Neural crest cell (in vitro differentiated cells): ENCODE measurements at regions not wholly inside any gene's neighbourhood (a gene's known extent, or its start where the extent isn't known, plus 50 kb on each side); places are given as distances from the start of the nearest gene placed in this dataset.
"Not testable (repeated sequence)": the region's sequence is repeated elsewhere in the genome, so short reads cannot be mapped to it uniquely, and the experiment has no call there.

Experiments
- DNase-seq: peaks from one replicate; pipeline ENCODE4 v3.0.0; 2021; ENCODE audit warnings: low read depth, mixed read lengths, low spot score
- H3K27ac Mint-ChIP-seq: one replicate; pipeline ENCODE4 v1.8.0; 2021; ENCODE audit warnings: mild to moderate bottlenecking, mixed read lengths; ENCODE audit not compliant: unreplicated experiment
- H3K27me3 Mint-ChIP-seq: 2 replicates; pipeline ENCODE4 v1.8.0; 2021; ENCODE audit warnings: low read depth, mild to moderate bottlenecking, mixed read lengths
- H3K36me3 Mint-ChIP-seq: 2 replicates; pipeline ENCODE4 v1.8.0; 2021; ENCODE audit warnings: low read depth, mild to moderate bottlenecking, mixed read lengths
- H3K4me1 Mint-ChIP-seq: 2 replicates; pipeline ENCODE4 v1.8.0; 2021; ENCODE audit warnings: mixed read lengths
- H3K4me3 Mint-ChIP-seq: one replicate; pipeline ENCODE4 v1.8.0; 2021; ENCODE audit warnings: mild to moderate bottlenecking, mixed read lengths
- H3K9me3 Mint-ChIP-seq: 2 replicates; pipeline ENCODE4 v1.8.0; 2021; ENCODE audit warnings: mixed read lengths
- TF ChIP-seq, protein P1 (sequence below): fragments of 200-600 bp; sonication (generic); conservative IDR thresholded peaks from 2 replicates; pipeline ENCODE4 v1.5.0; 2021; ENCODE audit warnings: antibody characterized with exemption, mild to moderate bottlenecking

DNA sequence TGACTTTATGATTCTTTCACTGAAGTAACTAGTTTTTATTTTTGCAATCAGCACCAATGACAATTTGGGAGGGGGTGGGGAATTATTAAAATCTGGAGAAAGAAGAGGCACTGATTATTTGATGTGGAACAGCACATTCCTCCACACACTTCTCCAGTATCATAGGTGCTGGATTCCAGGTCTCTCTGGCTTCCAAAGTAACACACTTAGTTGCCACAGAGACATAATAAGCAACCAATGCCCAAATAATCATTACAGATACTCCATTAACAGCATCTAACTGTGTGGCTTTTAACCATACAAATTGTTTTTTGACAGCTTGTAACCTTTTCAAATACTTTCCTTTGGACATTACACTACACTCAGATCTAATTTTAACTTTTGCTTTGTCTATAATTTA is 131.0 kb upstream of the CDIN1 start:
- peaks cover 15% of the 10 kb centered on the region for H3K4me1 Mint-ChIP-seq
- no peak overlapping the region for H3K4me3 Mint-ChIP-seq
- no peaks in the 10 kb centered on the region for H3K36me3 Mint-ChIP-seq
- DNase-seq: no peak
- H3K27ac Mint-ChIP-seq: no peak overlapping the region
- peaks cover 5% of the 10 kb centered on the region for H3K9me3 Mint-ChIP-seq
- TF ChIP-seq, protein P1, sequence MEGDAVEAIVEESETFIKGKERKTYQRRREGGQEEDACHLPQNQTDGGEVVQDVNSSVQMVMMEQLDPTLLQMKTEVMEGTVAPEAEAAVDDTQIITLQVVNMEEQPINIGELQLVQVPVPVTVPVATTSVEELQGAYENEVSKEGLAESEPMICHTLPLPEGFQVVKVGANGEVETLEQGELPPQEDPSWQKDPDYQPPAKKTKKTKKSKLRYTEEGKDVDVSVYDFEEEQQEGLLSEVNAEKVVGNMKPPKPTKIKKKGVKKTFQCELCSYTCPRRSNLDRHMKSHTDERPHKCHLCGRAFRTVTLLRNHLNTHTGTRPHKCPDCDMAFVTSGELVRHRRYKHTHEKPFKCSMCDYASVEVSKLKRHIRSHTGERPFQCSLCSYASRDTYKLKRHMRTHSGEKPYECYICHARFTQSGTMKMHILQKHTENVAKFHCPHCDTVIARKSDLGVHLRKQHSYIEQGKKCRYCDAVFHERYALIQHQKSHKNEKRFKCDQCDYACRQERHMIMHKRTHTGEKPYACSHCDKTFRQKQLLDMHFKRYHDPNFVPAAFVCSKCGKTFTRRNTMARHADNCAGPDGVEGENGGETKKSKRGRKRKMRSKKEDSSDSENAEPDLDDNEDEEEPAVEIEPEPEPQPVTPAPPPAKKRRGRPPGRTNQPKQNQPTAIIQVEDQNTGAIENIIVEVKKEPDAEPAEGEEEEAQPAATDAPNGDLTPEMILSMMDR: no peak
- peaks cover 4% of the 10 kb centered on the region for H3K27me3 Mint-ChIP-seq

DNA sequence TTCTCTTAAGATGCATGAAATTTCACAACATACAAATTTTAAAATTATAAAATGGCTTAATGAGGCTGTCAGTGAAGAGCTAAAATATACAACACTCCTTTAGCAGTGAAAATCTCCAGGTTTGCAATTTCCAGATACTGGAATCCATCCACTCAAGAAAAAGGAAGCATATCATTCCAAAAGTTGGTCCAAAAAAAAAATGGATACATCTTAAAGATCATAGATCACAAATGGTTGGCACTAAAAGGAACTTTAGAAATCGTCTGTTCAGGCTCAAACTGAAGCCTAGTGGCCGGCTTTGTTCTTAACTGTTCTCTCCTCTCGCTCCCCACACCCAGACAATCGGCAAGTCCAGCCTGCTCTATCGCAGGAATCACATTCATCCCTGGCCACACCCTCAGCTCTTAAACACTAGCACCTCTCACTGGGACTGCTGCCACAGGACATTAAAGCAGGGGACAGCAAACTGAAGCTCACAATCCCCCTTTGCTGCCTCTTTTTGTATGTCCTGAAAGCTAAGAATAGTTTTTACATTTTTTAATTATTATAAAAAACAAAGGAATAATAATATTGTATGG is 130.3 kb upstream of the CDIN1 start:
- H3K36me3 Mint-ChIP-seq: no peaks in the 10 kb centered on the region
- no peak overlapping the region for H3K4me3 Mint-ChIP-seq
- no peaks in the 10 kb centered on the region for H3K27me3 Mint-ChIP-seq
- peaks cover 7% of the 10 kb centered on the region for H3K9me3 Mint-ChIP-seq
- no peak overlapping the region for H3K27ac Mint-ChIP-seq
- TF ChIP-seq, protein P1: no peak
- peaks cover 15% of the 10 kb centered on the region for H3K4me1 Mint-ChIP-seq
- no peak for DNase-seq

DNA sequence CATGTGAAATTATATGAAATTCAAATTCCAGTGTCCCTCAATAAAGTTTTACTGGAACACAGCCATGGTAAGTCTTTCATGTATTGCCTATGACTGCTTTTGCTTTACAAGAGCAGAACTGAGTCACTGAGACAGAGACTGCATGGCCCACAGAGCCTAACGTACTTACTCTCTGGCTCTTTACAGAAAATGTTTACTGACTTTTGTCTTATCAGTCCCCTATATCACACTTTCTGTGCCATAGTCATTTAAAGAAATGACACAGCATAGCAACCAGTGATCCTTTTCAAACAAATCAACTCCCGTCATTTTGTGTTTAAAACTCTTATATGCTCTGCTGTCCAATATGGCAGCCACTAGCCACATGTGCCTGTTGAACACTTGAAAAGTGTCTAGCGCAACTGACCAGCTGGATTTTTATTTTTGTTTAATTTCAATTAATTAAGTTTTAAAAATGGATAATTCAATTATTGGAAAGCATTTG is 129.7 kb upstream of the CDIN1 start:
- peaks cover 7% of the 10 kb centered on the region for H3K9me3 Mint-ChIP-seq

DNA sequence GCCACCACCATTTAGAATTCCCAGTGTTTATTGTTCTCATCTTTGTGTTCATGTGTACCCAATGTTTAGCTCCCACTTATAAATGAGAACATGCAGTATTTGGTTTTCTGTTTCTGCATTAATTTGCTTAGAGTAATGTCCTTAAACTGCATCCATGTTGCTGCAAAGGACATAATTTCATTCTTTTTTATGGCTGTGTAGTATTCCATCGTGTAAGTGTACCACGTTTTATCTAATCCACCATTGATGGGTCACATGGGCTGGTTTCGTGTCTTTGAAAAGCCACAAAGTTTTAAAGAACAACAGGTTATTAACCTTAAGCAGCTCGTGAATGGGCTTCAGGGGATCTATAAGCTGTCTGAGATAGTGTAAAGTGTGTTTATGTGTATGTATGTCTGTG is 125.2 kb upstream of the CDIN1 start:
- H3K36me3 Mint-ChIP-seq, H3K27ac Mint-ChIP-seq: not testable (repeated sequence)

More for the DNA sequence above, 129.7 kb upstream of the CDIN1 start:
- Mint-ChIP-seq H3K36me3 (no peaks in the 10 kb centered on the region), H3K4me1 (peaks cover 15% of the 10 kb centered on the region), H3K4me3 (no peak overlapping the region), H3K27me3 (no peaks in the 10 kb centered on the region), H3K27ac (no peak overlapping the region)
- no peak for DNase-seq
- TF ChIP-seq, protein P1: no peak

DNA sequence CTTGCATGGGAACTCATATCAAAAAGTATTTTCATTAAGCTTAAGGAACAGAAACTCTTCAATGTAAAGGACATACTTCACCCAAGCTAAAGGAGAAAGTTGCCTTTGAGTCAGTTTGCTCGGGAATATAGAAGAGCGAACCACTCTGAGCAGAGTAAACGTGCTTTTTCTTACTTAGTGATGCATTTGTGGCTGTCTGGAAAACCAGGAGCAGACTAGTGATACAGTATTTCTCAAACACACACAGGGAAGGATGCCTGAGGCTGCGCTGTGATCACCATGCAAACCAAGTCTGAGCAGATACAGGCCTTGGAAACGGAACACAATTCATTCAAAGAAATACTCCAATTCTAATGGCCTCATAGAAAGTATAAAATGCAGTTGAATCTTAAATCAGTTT is 121.0 kb upstream of the CDIN1 start:
- Mint-ChIP-seq H3K27ac (no peak overlapping the region), H3K27me3 (no peaks in the 10 kb centered on the region), H3K9me3 (peaks cover 10% of the 10 kb centered on the region), H3K4me1 (no peaks in the 10 kb centered on the region), H3K36me3 (peaks cover 5% of the 10 kb centered on the region), H3K4me3 (no peak overlapping the region)
- TF ChIP-seq, protein P1: no peak
- DNase-seq: no peak

More for the DNA sequence above, 125.2 kb upstream of the CDIN1 start:
- not testable (repeated sequence) for H3K4me3 Mint-ChIP-seq, H3K9me3 Mint-ChIP-seq, H3K4me1 Mint-ChIP-seq, DNase-seq, H3K27me3 Mint-ChIP-seq

DNA sequence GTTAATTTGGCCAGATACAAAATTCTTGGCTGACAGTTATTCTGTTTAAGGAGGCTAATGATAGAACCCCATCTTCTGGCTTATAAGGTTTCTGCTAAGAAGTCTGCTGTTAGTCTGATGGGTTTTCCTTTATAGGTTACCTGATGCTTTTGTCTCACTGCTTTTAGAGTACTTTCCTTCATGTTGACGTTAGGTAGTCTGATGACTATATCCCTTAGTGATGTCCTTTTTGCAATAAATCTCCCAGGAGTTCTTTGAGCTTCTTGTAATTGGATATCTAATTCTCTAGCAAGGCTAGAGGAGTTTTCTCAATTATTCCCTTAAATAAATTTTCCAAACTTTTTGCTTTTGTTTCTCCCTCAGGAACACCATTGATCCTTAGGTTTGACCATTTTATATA is 114.1 kb upstream of the CDIN1 start:
- no peak overlapping the region for H3K4me3 Mint-ChIP-seq
- no peak overlapping the region for H3K27ac Mint-ChIP-seq
- TF ChIP-seq, protein P1: no peak
- H3K36me3 Mint-ChIP-seq: peaks cover 5% of the 10 kb centered on the region
- H3K27me3 Mint-ChIP-seq: no peaks in the 10 kb centered on the region
- H3K9me3 Mint-ChIP-seq: peaks cover 11% of the 10 kb centered on the region
- peaks cover 7% of the 10 kb centered on the region for H3K4me1 Mint-ChIP-seq
- DNase-seq: no peak
